PFSK-1 (cell line): ENCODE measurements at regions not wholly inside any gene's neighbourhood (a gene's known extent, or its start where the extent isn't known, plus 50 kb on each side); places are given as distances from the start of the nearest gene placed in this dataset.

Source experiments
- FOXP2 ChIP-seq: optimal IDR thresholded peaks from 2 replicates; pipeline ENCODE3; 2011; ENCODE audit warnings: borderline replicate concordance, control low read depth, inconsistent platforms; ENCODE audit not compliant: insufficient read depth; ENCODE audit errors: extremely low read length, extremely low read depth
- POLR2AphosphoS5 ChIP-seq: IDR thresholded peaks from 2 replicates; pipeline ENCODE4 v1.6.1; 2012; ENCODE audit warnings: low read depth, mild to moderate bottlenecking, control low read depth, low read length, moderate library complexity
- REST ChIP-seq, 2 experiments: IDR thresholded peaks; 2 replicates each; pipeline versions ENCODE4 v1.6.1 to v1.8.0; 2011 to 2012; ENCODE audit warnings: low read depth in 2 of 2, low read length in 2 of 2, control low read depth in 1 of 2, inconsistent platforms in 1 of 2, mild to moderate bottlenecking in 1 of 2, moderate library complexity in 1 of 2; ENCODE audit not compliant: insufficient read depth in 1 of 2
- SIN3A ChIP-seq: IDR thresholded peaks from 2 replicates; pipeline ENCODE4 v1.6.1; 2012; ENCODE audit warnings: mild to moderate bottlenecking, low read length, moderate library complexity, borderline replicate concordance; ENCODE audit not compliant: insufficient read depth
- TAF1 ChIP-seq: IDR thresholded peaks from 2 replicates; pipeline ENCODE4 v1.6.1; 2012; ENCODE audit warnings: low read length, control low read depth, borderline replicate concordance; ENCODE audit not compliant: insufficient read depth

- no peak for TF ChIP-seq TAF1
- TF ChIP-seq REST (IDR thresholded peaks at IDR 0.05; ENCODE audit: insufficient read depth in 1 of 2, low read depth in 2 of 2, low read length in 2 of 2), result no peak
- no peak for TF ChIP-seq POLR2AphosphoS5
- no peak for TF ChIP-seq SIN3A
- no peak for TF ChIP-seq FOXP2
Measured at GRCh38 chr19:30778061-30778460, 405.9 kb downstream of the ZNF536 start.
